HEK293T (cell line): ENCODE measurements at regions not wholly inside any gene's neighbourhood (a gene's known extent, or its start where the extent isn't known, plus 50 kb on each side); places are given as distances from the start of the nearest gene placed in this dataset.

ENCODE experiments used
- CTCF ChIA-PET: fragments of 350-600 bp; formaldehyde crosslinking; extraction: SDS; loops from one replicate; lab custom pipeline; 2021; ENCODE audit warnings: antibody characterized with exemption, inconsistent platforms; lab: Yijun Ruan, JAX
- POLR2A ChIA-PET: fragments of 350-600 bp; formaldehyde crosslinking; extraction: SDS; loops from one replicate; lab custom pipeline; 2020; ENCODE audit warnings: antibody characterized with exemption, inconsistent platforms; lab: Yijun Ruan, JAX
- DNase-seq: peaks from one replicate; pipeline ENCODE4 v3.0.0; 2012; ENCODE audit warnings: mixed read lengths; ENCODE audit errors: extremely low spot score
- ARNT ChIP-seq: fragments of 450-650 bp; IDR thresholded peaks from 2 replicates; pipeline ENCODE4 v1.6.1; 2017; ENCODE audit warnings: mild to moderate bottlenecking
- BHLHE40 ChIP-seq: fragments of 450-650 bp; IDR thresholded peaks from 2 replicates; pipeline ENCODE4 v1.6.1; 2016; ENCODE audit warnings: mild to moderate bottlenecking, moderate library complexity, borderline replicate concordance
- CTBP1 ChIP-seq: fragments of 450-650 bp; IDR thresholded peaks from 2 replicates; pipeline ENCODE4 v1.6.1; 2016; ENCODE audit warnings: borderline replicate concordance
- ELF4 ChIP-seq: fragments of 450-650 bp; IDR thresholded peaks from 2 replicates; pipeline ENCODE4 v1.6.1; 2017; ENCODE audit warnings: antibody characterized with exemption
- FOXA1 ChIP-seq: fragments of 450-650 bp; IDR thresholded peaks from 2 replicates; pipeline ENCODE4 v1.6.1; 2016; ENCODE audit warnings: mild to moderate bottlenecking
- FOXK2 ChIP-seq: fragments of 450-650 bp; IDR thresholded peaks from 2 replicates; pipeline ENCODE4 v1.6.1; 2016; ENCODE audit warnings: mild to moderate bottlenecking
- FOXM1 ChIP-seq: fragments of 450-650 bp; IDR thresholded peaks from 2 replicates; pipeline ENCODE4 v1.6.1; 2017; ENCODE audit warnings: mild to moderate bottlenecking, borderline replicate concordance
- HDGF ChIP-seq: fragments of 450-650 bp; IDR thresholded peaks from 2 replicates; pipeline ENCODE4 v1.6.1; 2017; ENCODE audit warnings: antibody characterized with exemption, borderline replicate concordance
- L3MBTL2 ChIP-seq: fragments of 450-650 bp; conservative IDR thresholded peaks from 2 replicates; pipeline ENCODE4 v1.6.1; 2016; ENCODE audit warnings: mild to moderate bottlenecking
- LEF1 ChIP-seq: fragments of 450-650 bp; IDR thresholded peaks from 2 replicates; pipeline ENCODE4 v1.6.1; 2017; ENCODE audit warnings: mild to moderate bottlenecking, borderline replicate concordance
- NFRKB ChIP-seq: fragments of 450-650 bp; IDR thresholded peaks from 2 replicates; pipeline ENCODE4 v1.6.1; 2016; ENCODE audit warnings: mild to moderate bottlenecking, moderate library complexity
- SP1 ChIP-seq: fragments of 450-650 bp; IDR thresholded peaks from 2 replicates; pipeline ENCODE4 v1.6.1; 2017
- SUZ12 ChIP-seq: fragments of 450-650 bp; IDR thresholded peaks from 2 replicates; pipeline ENCODE4 v1.6.1; 2016; ENCODE audit warnings: mild to moderate bottlenecking
- TARDBP ChIP-seq: fragments of 450-650 bp; IDR thresholded peaks from 2 replicates; pipeline ENCODE4 v1.6.1; 2016
- ZNF384 ChIP-seq: fragments of 450-650 bp; IDR thresholded peaks from 2 replicates; pipeline ENCODE4 v1.6.1; 2016
- TF ChIP-seq, protein P1 (sequence below): fragments of 450-650 bp; IDR thresholded peaks from 2 replicates; pipeline ENCODE4 v1.6.1; 2016

DNA sequence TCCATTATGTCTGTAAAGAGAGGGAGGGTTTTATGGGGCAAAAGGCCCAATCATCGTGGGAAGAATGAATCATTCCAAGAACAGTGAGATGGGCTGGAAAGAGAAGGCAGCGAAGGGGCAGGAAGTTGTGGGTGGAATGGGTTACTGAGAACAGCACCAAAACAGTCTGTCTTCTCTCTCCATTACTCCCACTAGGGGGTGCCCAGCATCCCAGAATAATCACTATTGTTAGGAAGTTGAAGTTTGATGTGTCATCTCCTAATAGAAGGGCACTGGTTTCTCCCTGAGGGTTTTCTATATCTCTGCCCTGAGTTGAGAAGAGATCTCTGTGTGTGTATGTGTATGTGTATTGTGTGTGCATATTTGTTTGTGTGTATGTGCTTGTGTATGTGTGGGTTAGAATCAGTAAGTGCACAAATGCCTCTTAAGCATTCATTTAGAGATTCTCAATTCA lies 76.6 kb upstream of the MAP4K3 start:
- ChIA-PET CTCF (interaction anchor here (0.7 kb wide), 1 partner anchor 183 kb away, joined by 3 read pairs; no protein-coding TSS in a partner anchor), POLR2A (no interaction called here)

DNA sequence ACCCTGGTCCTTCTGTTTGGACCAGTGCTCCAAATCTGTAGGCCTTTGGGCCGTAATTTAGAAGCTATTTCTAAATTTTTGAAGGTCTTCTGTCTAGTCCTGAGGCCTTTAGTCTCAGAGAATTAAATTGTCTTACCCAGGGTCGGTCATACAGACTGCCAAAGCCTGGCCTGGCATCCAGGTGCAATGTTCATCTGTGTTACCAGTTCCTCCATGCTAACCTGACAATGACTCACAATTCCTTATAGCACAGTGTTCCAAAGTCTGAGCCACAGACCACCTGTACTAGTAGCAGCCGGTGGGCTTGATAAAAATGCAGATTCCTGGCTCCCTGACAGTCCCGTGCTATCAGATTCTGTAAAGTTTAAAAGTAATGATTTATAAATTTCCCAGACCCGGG lies 77.7 kb upstream of the MAP4K3 start:
- DNase-seq: no peak
- ChIA-PET CTCF (interaction anchor here (0.5 kb wide), 1 partner anchor 20 kb away, joined by 3 read pairs; no protein-coding TSS in a partner anchor), POLR2A (no interaction called here)
- TF ChIP-seq TARDBP (no peak), ZNF384 (no peak), SUZ12 (no peak), HDGF (no peak), BHLHE40 (no peak), LEF1 (no peak), FOXM1 (no peak), FOXA1 (no peak), L3MBTL2 (no peak), ARNT (no peak), CTBP1 (no peak), NFRKB (no peak), FOXK2 (no peak), ELF4 (no peak), SP1 (no peak)
- TF ChIP-seq, protein P1, sequence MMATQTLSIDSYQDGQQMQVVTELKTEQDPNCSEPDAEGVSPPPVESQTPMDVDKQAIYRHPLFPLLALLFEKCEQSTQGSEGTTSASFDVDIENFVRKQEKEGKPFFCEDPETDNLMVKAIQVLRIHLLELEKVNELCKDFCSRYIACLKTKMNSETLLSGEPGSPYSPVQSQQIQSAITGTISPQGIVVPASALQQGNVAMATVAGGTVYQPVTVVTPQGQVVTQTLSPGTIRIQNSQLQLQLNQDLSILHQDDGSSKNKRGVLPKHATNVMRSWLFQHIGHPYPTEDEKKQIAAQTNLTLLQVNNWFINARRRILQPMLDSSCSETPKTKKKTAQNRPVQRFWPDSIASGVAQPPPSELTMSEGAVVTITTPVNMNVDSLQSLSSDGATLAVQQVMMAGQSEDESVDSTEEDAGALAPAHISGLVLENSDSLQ: no peak

More for the DNA sequence above, 76.6 kb upstream of the MAP4K3 start:
- DNase-seq: peak; percentile 58
- no peak for TF ChIP-seq ZNF384
- no peak for TF ChIP-seq TARDBP
- no peak for TF ChIP-seq LEF1
- no peak for TF ChIP-seq BHLHE40
- no peak for TF ChIP-seq FOXA1
- TF ChIP-seq FOXM1: no peak
- TF ChIP-seq ELF4: no peak
- TF ChIP-seq SUZ12: no peak

DNA sequence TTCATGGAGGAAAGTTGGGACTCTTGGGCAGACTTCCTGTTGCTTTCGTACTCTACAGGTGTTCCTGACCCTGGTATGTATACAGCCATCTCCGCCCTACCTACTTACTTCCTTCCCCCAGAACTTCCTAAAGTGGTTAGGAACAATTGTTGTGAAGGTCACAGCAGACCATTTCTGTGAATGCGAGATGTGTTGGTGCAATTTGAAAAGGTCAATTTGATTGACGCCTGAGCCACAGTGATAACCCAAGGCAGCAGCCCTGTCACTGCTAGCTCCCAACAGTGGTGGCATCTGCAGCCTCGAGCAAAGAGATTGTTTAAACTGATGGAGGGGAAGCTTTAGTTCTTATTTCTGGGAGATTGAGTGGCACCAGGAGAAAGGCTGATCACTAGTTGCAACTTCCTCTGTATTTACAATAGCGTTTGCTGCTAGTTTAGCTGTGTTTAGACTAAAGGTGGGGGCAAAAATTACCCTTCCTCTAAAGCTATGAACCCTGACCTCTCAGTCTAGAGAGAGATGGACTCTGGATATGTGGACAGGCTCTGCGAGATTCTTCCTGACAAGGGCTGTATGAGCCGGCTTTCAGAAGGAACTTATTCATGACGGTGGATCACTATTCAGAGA lies 78.3 kb upstream of the MAP4K3 start:
- no peak for DNase-seq
- CTCF ChIA-PET: no interaction called here
- POLR2A ChIA-PET: no interaction called here
- TF ChIP-seq ZNF384: no peak
- no peak for TF ChIP-seq ELF4
- no peak for TF ChIP-seq L3MBTL2
- TF ChIP-seq CTBP1: no peak

DNA sequence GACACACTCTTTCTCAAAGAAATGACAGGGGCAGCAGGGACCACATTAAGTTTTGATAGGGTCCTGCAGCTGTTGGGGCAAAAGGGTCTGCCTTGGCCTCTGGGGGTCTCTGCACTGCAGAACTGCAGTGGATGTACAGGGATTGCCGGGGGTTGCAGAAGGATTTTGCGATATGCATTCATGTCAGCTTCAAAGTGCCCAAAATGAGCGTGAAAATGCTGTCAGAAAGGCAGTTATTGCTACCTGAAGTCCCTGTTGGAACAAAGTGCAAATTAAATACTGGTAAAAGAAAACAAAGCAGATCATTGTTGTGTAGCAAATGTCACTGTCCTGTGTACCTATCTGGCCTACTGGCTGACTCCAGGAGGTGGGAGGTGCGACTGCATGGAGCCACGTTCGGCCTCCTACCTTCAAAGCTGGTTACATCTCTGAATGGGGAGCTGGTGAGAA lies 78.8 kb upstream of the MAP4K3 start:
- no peak for DNase-seq
- ChIA-PET POLR2A (no interaction called here), CTCF (no interaction called here)
- TF ChIP-seq, protein P1: no peak
- no peak for TF ChIP-seq HDGF
- TF ChIP-seq NFRKB: no peak
- TF ChIP-seq ZNF384: no peak
- no peak for TF ChIP-seq FOXK2
- no peak for TF ChIP-seq LEF1
- no peak for TF ChIP-seq ELF4
- no peak for TF ChIP-seq FOXA1

DNA sequence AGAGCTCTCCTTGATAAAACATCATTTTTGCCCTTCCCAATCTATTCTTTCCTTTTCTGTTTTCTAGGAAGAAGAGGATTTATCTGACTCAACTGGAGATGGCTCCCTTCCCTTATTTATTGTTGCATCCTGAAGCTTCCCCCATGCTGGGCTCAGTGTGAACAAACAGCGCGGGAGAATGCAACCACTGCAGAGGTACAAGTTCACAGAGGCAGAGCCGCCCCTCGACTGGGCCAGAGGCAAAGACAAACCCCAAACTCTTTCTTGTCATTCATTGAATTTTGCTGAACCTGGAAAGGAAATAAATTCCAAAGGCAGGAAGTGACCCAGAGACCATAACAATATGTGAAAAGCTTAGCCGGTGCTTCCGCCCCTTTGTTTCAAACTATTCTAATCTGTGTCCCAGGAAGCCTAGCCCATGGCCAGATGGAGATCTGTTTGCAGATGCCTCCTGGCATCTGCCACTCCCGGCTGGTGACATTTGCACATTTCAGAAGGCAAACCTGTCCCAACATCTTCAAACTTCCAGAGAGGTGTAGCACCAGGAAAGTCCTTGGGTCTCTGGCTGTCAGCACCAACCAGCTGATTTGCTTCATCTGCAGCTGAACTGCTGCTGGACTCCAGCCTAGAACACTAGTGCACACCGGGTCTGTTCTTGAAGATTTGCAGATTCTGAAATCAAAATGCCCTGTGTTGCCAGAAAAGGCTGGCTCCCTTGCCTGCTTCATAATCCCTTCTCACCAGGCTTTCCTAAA lies 79.4 kb upstream of the MAP4K3 start:
- no peak for DNase-seq
- TF ChIP-seq BHLHE40 (no peak), ZNF384 (no peak), SUZ12 (no peak), HDGF (no peak), SP1 (no peak), NFRKB (no peak), CTBP1 (no peak), LEF1 (no peak), ARNT (no peak), FOXA1 (no peak), L3MBTL2 (no peak), ELF4 (no peak), FOXM1 (no peak), FOXK2 (no peak), TARDBP (no peak)
- TF ChIP-seq, protein P1: no peak
- CTCF ChIA-PET: no interaction called here
- POLR2A ChIA-PET: no interaction called here

DNA sequence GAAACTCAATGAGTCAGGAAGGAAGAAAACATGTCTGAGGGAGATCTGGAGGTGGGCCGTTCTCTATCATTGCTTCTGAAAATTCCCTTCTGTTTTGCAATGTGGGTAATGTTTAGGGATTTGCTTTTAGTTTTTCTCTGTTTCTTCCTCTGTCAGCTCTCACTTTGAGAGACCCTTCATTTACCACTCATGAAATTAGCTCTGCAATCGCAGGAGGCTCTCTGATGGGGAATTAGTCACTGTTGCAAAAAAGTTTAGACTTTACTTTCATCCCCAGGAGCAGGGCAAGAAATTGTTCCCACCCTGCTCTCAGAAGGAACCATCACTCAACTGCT lies 80.0 kb upstream of the MAP4K3 start:
- TF ChIP-seq, protein P1: no peak
- TF ChIP-seq TARDBP (no peak), L3MBTL2 (no peak), NFRKB (no peak), SUZ12 (no peak), HDGF (no peak), FOXM1 (no peak), CTBP1 (no peak), FOXA1 (no peak), LEF1 (no peak), ARNT (no peak), FOXK2 (no peak)
- CTCF ChIA-PET: no interaction called here
- DNase-seq: no peak
- POLR2A ChIA-PET: no interaction called here
